ENCODE measurements at regions not wholly inside any gene's neighbourhood (a gene's known extent, or its start where the extent isn't known, plus 50 kb on each side); places are given as distances from the start of the nearest gene placed in this dataset.
A peak's percentile ranks its signal among the peaks of the same experiment; 100 is the strongest.

- DNase-seq (ENCODE audit: missing footprints) (no peak), ATAC-seq (no peak)
- intact Hi-C loops (cut with DNase I) = loop anchor here (10.0 kb wide), 1 partner anchor 559 kb away; no protein-coding TSS in a partner anchor
These were observed 171.1 kb upstream of the MC4R start for GRCh38 chr18:60543646-60544045.

DNA sequence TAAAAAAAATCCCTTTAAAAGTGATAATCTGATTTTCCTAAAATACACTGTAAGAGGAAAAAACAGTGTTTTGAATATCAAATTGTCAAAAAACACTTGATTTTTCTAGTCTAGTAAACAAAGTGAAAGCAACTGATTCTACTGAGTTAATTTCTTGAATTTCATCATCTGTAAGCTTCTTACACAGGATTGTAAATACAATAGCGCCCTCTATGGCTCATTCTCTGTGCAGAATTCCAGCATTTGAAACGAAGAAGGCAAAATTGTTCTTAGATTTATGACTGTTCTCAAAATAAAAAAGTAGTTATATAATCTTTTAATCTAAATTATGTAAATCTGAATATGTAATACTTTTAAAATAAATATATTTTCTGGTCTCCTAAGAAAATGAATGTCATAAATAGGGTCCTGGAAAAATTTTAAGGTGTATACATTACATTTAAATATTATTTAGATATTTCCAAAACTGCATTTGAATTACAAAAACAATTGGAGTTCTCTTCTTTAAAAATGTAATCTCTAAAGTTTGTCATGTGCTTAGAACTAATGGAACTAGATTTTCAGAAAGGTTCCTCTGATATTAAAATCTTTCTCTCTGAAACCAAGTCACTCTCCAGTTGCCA lies 176.9 kb upstream of the MC4R start:
- no peak for DNase-seq (ENCODE audit: missing footprints)
- ATAC-seq = no peak
- intact Hi-C loops (cut with DNase I) = loop anchor here (10.0 kb wide), 1 partner anchor 565 kb away; no protein-coding TSS in a partner anchor

GRCh38 chr18:60552948-60553347 lies 180.4 kb upstream of the MC4R start:
- DNase-seq (ENCODE audit: missing footprints) (peak; percentile 40), ATAC-seq (no peak)
- intact Hi-C loops (cut with DNase I) = no loop called here

- no peak for DNase-seq (ENCODE audit: missing footprints)
- ATAC-seq = no peak
- intact Hi-C loops (cut with DNase I) = no loop called here
These were observed 182.4 kb upstream of the MC4R start for GRCh38 chr18:60554967-60555366.

DNA sequence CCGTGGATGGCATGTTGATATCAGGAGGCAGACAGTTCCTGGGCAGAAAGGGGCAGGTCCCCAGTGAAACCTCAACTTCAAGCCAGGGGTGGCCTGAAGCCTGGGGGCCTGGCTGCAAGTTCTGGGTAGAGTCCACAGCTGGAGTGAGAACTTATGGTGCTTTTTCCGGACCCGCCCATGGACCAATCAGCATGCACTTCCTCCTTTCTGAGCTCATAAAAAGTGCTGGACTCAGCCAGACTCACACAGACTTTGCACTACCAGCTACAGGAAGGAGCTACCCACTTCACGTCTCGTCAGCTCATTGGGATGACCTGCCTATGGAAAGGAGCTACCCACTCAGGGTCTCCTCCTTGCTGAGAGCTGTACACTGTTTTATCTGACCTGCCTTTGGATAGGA lies 183.1 kb upstream of the MC4R start:
- intact Hi-C loops (cut with DNase I) = no loop called here
- DNase-seq (ENCODE audit: missing footprints) (no peak), ATAC-seq (no peak)

- DNase-seq (ENCODE audit: missing footprints) (no peak), ATAC-seq (peak; percentile 20)
- intact Hi-C loops (cut with DNase I) = no loop called here
These were observed 183.8 kb upstream of the MC4R start for GRCh38 chr18:60556326-60556725.

DNA sequence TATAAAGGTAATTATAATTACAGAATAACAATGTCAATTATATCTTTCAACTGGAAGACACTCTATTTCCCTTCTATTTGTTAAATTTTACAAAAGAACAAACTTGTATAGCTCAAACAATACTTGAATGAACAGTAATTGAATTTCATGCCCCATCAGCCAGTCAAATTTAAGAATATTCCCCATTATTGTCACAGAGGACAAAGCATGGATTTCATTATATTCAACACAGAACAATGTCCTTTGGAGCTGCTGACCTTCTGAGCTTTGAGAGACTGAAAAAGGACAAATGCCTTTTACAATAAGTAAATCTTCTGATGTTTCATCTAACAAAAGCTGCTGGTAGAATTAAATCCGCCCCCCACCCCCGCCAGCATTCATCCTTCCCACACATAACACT lies 187.5 kb upstream of the MC4R start:
- intact Hi-C loops (cut with DNase I) = no loop called here
- DNase-seq (ENCODE audit: missing footprints) (no peak), ATAC-seq (no peak)

- intact Hi-C loops (cut with DNase I) = no loop called here
- DNase-seq (ENCODE audit: missing footprints) (no peak), ATAC-seq (no peak)
These were observed 190.5 kb upstream of the MC4R start for GRCh38 chr18:60563082-60563481.

DNA sequence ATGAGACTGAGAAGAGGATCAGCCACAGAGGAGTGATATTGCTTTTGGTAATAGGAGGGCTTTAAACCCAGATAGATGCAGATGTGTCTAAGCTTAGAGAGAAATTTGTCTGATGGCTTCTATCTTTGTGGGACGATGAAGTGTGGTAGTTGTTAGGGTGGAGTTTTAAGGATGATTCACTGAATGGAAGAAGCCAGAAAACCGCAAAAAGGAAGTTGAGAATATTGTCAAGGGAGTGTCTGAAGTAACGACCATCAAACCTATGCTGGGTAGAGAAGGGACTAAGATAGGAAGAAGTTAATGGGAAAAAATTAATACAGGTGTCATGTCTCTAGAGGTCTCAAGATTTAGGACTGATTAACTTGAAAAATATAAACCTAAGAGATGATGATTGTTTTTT lies 195.6 kb upstream of the MC4R start:
- intact Hi-C loops (cut with DNase I) = no loop called here
- ATAC-seq = no peak
- no peak for DNase-seq (ENCODE audit: missing footprints)

- intact Hi-C loops (cut with DNase I) = no loop called here
These were observed 197.6 kb upstream of the MC4R start for GRCh38 chr18:60570172-60570571.

DNA sequence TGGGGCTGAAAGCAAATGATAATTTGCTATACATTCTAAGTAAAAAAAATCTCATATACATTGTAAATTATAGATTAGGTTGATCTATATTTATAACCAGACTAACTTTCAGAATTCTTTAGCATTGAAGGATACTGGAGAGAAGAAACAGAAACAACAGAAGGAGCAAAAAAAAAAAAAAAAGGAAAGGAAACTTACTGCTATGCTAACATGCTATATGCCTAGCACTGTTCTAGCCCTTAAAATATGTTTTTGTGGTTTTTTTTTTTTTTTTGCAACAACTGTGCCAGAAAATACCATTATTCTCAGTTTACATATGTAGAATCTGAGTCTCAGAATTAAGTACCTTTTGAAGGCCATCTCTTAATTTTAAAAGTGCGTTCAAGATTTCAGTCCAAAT lies 204.9 kb upstream of the MC4R start:
- ATAC-seq (no peak), DNase-seq (ENCODE audit: missing footprints) (no peak)
- intact Hi-C loops (cut with DNase I) = no loop called here

More at GRCh38 chr18:60570172-60570571, 197.6 kb upstream of the MC4R start:
- DNase-seq (ENCODE audit: missing footprints) (no peak), ATAC-seq (no peak)

- ATAC-seq = no peak
- no peak for DNase-seq (ENCODE audit: missing footprints)
- intact Hi-C loops (cut with DNase I) = no loop called here
These were observed 213.1 kb upstream of the MC4R start for GRCh38 chr18:60585670-60586069.

GRCh38 chr18:60593249-60593648 lies 220.7 kb upstream of the MC4R start:
- intact Hi-C loops (cut with DNase I) = no loop called here
- ATAC-seq (no peak), DNase-seq (ENCODE audit: missing footprints) (no peak)

DNA sequence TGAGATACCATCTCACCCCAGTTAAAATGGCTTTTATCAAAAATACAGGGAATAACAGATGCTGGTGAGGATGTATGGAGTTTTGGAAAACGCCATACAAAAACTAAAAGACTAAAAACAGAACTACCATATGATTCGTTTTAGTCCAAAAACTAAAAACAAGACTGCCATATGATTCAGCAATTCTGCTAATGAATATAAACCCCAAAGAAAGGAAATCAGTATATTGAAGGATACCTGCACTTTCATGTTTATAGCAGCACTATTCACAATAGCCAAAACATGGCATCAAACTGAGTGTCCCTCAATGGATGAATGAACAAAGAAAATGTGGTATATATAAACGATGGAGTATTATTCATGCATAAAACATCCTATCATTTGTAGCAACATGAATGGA lies 224.4 kb upstream of the MC4R start:
- intact Hi-C loops (cut with DNase I) = no loop called here
- no peak for ATAC-seq
- no peak for DNase-seq (ENCODE audit: missing footprints)

DNA sequence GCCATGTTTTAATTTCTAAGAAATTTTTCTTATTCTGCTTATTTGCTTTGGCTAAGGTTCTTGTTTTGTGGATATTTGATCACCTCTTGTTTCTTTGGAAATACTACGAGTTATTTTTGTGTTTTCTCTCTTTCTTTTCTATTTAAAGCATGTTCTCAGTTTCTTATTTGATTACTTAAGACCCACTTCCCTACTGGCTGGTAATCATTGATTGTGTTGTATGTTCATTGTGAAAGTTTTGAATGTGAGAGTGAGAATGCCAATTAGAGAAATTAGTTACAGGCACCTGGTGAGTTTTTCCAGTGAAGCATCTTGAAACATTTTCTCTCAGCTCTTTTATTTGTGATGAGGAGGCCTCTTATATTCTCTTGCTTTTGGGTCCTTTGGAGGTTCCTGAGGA lies 226.7 kb upstream of the MC4R start:
- intact Hi-C loops (cut with DNase I) = no loop called here
- no peak for DNase-seq (ENCODE audit: missing footprints)
- ATAC-seq = no peak

DNA sequence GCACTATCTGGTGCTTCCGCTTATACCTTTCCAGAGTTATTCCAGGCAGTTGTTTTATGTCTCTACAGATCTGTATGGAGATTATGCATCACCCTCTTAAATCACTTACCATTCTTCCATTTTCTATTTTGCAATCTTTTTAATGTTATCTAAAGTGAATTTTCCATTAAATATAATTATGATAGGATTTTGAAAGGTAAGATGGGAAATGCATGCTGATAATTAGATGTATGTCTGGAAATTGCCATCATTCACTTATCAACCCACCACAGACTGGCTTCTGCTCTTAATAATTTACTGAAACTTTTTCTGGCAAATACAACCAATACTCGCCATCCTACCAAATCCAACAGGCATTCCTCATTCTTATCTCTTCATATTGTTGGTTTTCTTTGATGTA lies 227.4 kb upstream of the MC4R start:
- DNase-seq (ENCODE audit: missing footprints) (no peak), ATAC-seq (no peak)
- intact Hi-C loops (cut with DNase I) = no loop called here

GRCh38 chr18:60601249-60601648 lies 228.7 kb upstream of the MC4R start:
- DNase-seq (ENCODE audit: missing footprints) (no peak), ATAC-seq (no peak)
- intact Hi-C loops (cut with DNase I) = no loop called here

DNA sequence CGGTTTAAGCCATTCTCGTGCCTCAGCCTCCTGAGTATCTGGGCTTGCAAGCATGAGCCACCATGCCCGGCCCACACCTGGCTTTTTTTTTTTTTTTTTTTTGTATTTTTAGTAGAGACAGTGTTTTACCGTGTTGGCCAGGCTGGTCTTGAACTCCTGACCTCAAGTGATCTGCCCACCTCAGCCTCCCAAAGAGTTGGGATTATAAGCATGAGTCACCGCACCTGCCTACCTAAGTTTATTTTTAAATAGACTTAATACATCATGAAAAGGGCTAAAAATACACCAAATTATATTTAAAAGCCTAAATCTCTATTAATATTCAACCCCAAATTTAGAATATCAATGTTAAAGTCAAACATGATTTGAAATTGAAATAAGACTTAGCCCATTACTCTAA lies 250.8 kb upstream of the MC4R start:
- intact Hi-C loops (cut with DNase I) = no loop called here
- DNase-seq (ENCODE audit: missing footprints) (no peak), ATAC-seq (no peak)

- ATAC-seq (no peak), DNase-seq (ENCODE audit: missing footprints) (no peak)
- intact Hi-C loops (cut with DNase I) = no loop called here
These were observed 251.6 kb upstream of the MC4R start for GRCh38 chr18:60624207-60624606.

DNA sequence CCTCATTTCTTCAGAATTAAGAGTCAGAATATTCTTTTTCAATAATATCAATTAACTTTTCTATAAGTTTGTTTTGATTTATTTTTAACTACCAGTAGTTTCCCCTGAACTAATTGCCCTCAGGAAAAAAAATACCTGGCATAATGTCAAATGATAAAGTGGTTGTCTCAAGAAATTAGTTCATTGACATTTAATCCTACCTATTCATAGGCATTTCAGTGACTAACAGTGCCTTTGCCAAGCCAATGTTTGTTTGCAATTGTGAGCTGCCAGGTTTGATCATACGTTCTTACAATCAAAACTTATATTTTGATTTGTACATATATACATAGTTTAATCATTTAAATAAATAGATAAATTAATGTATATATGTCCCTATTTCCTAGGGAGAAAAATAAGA lies 267.3 kb upstream of the MC4R start:
- ATAC-seq = no peak
- no peak for DNase-seq (ENCODE audit: missing footprints)
- intact Hi-C loops (cut with DNase I) = no loop called here

GRCh38 chr18:60643009-60643408 lies 270.4 kb upstream of the MC4R start:
- intact Hi-C loops (cut with DNase I) = no loop called here
- ATAC-seq (no peak), DNase-seq (ENCODE audit: missing footprints) (no peak)

All from Right ventricle myocardium inferior (tissue), 1 donor.